BLaER1 treated with 17β-estradiol and CSF1 and Interleukin-3, amounts not matched to agents 10 nM and 100 nM (cell line): ENCODE measurements at regions not wholly inside any gene's neighbourhood (a gene's known extent, or its start where the extent isn't known, plus 50 kb on each side); places are given as distances from the start of the nearest gene placed in this dataset.
A peak's percentile ranks its signal among the peaks of the same experiment; 100 is the strongest.
"Not testable (repeated sequence)": the region's sequence is repeated elsewhere in the genome, so short reads cannot be mapped to it uniquely, and the experiment has no call there.

ENCODE experiments used
- H3K27ac ChIP-seq, 11 experiments: shearing (Covaris generic); formaldehyde crosslinking; 2 replicates each; pipeline ENCODE4 v1.8.1; 2022
- H3K27me3 ChIP-seq, 11 experiments: shearing (Covaris generic); formaldehyde crosslinking; 2 replicates each; pipeline ENCODE4 v1.8.1; 2022
- H3K36me3 ChIP-seq, 11 experiments: shearing (Covaris generic); formaldehyde crosslinking; 2 replicates each; pipeline ENCODE4 v1.8.1; 2022
- H3K4me1 ChIP-seq, 10 experiments: shearing (Covaris generic); formaldehyde crosslinking; 2 replicates each; pipeline ENCODE4 v1.8.1; 2022
- H3K4me2 ChIP-seq, 11 experiments: shearing (Covaris generic); formaldehyde crosslinking; 2 replicates each; pipeline ENCODE4 v1.8.1; 2022
- H3K4me3 ChIP-seq, 10 experiments: shearing (Covaris generic); formaldehyde crosslinking; 2 replicates each; pipeline ENCODE4 v1.8.1; 2022
- H3K9ac ChIP-seq, 11 experiments: shearing (Covaris generic); formaldehyde crosslinking; 2 replicates each; pipeline ENCODE4 v1.8.1; 2022
- H3K9me3 ChIP-seq, 11 experiments: shearing (Covaris generic); formaldehyde crosslinking; replicated peaks in 1 of 11; 2 replicates each; pipeline ENCODE4 v1.8.1; 2022
- H4K20me1 ChIP-seq, 11 experiments: shearing (Covaris generic); formaldehyde crosslinking; 2 replicates each; pipeline ENCODE4 v1.8.1; 2022
- Cebpa-rat ChIP-seq, 11 experiments: shearing (Covaris generic); IDR thresholded peaks; 2 replicates each; pipeline ENCODE4 v1.8.1; 2022

DNA sequence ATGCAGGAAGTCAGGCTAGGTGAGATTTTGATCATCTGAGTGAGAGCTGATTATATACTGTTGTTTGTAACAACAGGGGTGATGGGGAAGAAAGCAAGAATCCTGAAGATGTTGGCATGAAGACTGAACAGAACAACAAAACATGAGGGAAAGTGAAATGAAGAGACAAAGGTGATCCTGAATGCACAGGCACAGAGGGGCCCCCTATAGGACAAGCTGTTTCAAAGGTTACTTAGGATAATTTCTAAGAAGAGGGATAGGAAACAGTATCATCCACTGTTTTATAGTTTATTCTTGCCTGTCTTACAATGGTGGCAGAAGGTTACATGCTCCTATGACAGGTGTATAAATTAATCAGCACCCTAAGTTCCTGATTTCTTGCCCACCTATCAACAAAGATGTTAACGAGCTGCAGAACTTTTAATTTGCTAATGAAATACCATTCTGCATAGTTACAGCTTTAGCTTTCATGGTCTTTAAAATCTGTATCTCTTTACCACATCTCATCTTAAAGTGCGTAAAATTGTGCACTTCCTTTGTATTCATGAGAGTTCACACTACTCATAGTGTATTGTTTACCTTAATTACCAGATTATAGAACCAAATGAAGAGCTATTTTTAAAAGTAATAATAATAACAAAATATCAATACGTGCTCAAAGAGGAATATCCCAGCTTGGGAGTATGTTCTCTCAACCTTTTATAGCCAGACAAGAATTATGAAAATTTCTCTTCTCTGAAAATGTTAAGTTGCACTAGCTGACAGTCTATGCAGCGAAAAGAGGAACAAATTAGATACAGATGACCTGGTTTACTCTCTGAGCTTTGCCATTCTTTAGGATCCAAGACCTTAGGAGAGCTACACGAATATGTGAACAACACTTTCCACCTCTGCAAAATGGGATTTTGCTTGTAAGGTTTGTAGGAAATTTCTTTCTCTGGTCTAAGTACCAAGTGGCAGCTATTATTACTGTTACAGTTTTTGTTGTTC is 192.5 kb downstream of the EDN1 start:
- Histone ChIP-seq H3K27me3 (no peaks in the 10 kb centered on the region), H3K9ac (no peak overlapping the region), H3K36me3 (no peaks in the 10 kb centered on the region), H3K4me1 (peaks cover 0 to 17% (median 0%) of the 10 kb centered on the region in 10 experiments; a peak in 6 of 20 replicates), H3K4me3 (no peak overlapping the region), H4K20me1 (no peaks in the 10 kb centered on the region), H3K4me2 (peak overlapping the region in 2 of 11 experiments; percentile 15 to 49; a peak in 2 of 22 replicates), H3K27ac (no peak overlapping the region), H3K9me3 (peaks cover 0 to 6% (median 0%) of the 10 kb centered on the region in 11 experiments; a peak in 2 of 22 replicates)
- TF ChIP-seq Cebpa-rat (IDR thresholded peaks at IDR 0.05) = no peak

DNA sequence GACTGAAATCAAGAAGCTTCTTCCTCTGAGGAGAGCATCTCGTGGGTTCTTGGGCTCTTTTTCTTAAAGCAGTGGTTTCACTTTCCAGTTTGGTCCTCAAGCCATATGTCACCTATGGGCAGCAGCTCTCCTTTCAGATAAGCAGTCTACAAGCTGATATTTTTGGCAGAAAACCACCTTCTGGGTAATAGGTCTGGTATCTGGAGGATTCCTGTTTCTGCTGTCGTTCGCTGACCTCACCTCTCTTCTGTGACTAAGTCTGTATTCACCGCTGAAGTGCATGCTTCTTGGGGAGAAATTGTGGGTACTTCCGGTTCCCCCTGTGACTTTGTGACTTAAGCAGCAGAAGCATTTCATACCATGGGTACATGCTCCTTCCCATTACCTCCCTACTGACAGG is 193.6 kb downstream of the EDN1 start:
- Histone ChIP-seq H3K36me3 (no peaks in the 10 kb centered on the region), H4K20me1 (no peaks in the 10 kb centered on the region), H3K9ac (no peak overlapping the region), H3K4me1 (peaks cover 0 to 14% (median 0%) of the 10 kb centered on the region in 10 experiments; a peak in 6 of 20 replicates), H3K27me3 (no peaks in the 10 kb centered on the region), H3K4me2 (peak overlapping the region in 4 of 11 experiments; percentile 15 to 52 (median 50); a peak in 7 of 22 replicates), H3K4me3 (no peak overlapping the region), H3K27ac (no peak overlapping the region), H3K9me3 (peaks cover 0 to 12% (median 0%) of the 10 kb centered on the region in 11 experiments; a peak in 2 of 22 replicates)
- TF ChIP-seq Cebpa-rat (IDR thresholded peaks at IDR 0.05) = no peak

DNA sequence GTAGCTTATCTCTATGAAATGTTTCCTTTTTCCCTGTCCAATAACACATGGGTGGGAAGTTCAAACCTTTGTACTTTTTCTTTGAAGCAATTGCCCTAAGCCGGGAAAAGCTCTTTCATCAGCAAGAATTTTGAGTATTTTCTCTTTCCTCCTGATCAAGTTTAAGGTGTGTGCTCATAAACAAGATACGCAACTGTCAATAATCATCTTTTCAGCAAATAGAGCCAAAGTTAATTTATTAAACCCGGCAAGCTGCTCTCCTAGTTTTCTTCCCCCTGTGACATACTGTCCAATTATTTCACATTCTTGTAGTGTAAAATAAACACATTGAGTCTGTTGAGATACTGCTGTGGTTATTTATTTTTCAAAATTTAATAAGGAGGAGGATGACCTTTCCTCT is 194.4 kb downstream of the EDN1 start:
- no peak overlapping the region for H3K27ac ChIP-seq

DNA sequence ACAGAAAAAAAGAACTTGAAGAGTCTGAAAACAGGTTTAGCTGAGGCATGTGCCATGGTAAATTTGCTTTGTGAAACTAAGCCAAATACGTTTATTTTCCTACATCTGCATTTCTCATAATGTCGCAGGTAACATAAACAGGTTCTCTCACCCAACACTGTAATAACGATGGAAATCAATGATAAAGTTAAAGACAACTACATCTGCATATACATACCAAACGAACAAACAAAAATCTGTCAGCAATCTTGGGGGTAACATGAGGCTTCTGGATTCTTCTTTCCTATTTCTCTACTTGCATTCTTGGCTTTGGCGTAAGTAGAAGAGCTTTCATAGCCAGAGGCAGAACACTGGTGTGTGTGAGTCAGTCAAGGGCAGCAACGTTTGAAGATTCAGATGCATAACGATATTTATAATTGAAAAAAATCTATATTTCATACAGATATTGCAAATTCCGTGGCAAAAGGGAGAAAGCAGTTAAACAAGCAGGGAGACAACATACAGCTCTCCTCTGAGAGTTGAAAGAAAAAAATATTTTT is 195.1 kb downstream of the EDN1 start:
- H3K4me1 ChIP-seq = peaks cover 0 to 18% (median 0%) of the 10 kb centered on the region in 10 experiments; a peak in 6 of 20 replicates
- no peak overlapping the region for H3K4me3 ChIP-seq
- no peak overlapping the region for H3K4me2 ChIP-seq
- no peaks in the 10 kb centered on the region for H3K27me3 ChIP-seq
- H4K20me1 ChIP-seq = no peaks in the 10 kb centered on the region
- no peak overlapping the region for H3K27ac ChIP-seq
- H3K36me3 ChIP-seq = no peaks in the 10 kb centered on the region
- H3K9ac ChIP-seq = no peak overlapping the region
- H3K9me3 ChIP-seq = peaks cover 0 to 12% (median 0%) of the 10 kb centered on the region in 11 experiments; a peak in 2 of 22 replicates
- TF ChIP-seq Cebpa-rat (IDR thresholded peaks at IDR 0.05) = no peak

More for the DNA sequence above, 194.4 kb downstream of the EDN1 start:
- H4K20me1 ChIP-seq = no peaks in the 10 kb centered on the region
- TF ChIP-seq Cebpa-rat (IDR thresholded peaks at IDR 0.05) = no peak
- peaks cover 0 to 14% (median 0%) of the 10 kb centered on the region in 10 experiments; a peak in 4 of 20 replicates for H3K4me1 ChIP-seq
- H3K9me3 ChIP-seq = peaks cover 0 to 12% (median 0%) of the 10 kb centered on the region in 11 experiments; a peak in 2 of 22 replicates
- no peak overlapping the region for H3K4me3 ChIP-seq
- H3K4me2 ChIP-seq = no peak overlapping the region
- H3K9ac ChIP-seq = no peak overlapping the region
- H3K36me3 ChIP-seq = no peaks in the 10 kb centered on the region
- no peaks in the 10 kb centered on the region for H3K27me3 ChIP-seq

DNA sequence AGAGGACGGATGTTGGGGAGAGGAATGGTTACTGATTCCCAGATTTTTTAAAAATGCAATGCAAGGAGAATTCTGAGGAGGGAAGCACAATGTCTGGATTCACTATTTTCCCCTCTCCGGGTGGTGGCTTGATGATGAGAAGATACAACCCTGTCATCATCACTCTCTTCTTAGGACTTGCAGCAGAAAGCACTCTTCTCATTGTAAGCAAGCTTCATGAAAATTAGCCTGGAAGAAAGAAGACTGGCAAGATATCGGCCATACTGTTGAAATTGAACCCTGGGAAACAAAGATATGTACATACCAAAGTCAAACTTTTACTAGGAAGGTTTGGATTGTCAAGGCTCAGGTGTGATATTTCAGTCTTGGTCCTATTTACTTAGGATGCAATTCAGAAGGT is 195.7 kb downstream of the EDN1 start:
- Histone ChIP-seq H3K4me3 (no peak overlapping the region), H3K9ac (no peak overlapping the region), H3K4me1 (peaks cover 0 to 23% (median 0%) of the 10 kb centered on the region in 10 experiments; a peak in 6 of 20 replicates), H3K27me3 (no peaks in the 10 kb centered on the region), H4K20me1 (no peaks in the 10 kb centered on the region), H3K9me3 (peaks cover 0 to 12% (median 0%) of the 10 kb centered on the region in 11 experiments; a peak in 2 of 22 replicates), H3K36me3 (no peaks in the 10 kb centered on the region), H3K27ac (no peak overlapping the region), H3K4me2 (no peak overlapping the region)
- TF ChIP-seq Cebpa-rat (IDR thresholded peaks at IDR 0.05) = no peak

DNA sequence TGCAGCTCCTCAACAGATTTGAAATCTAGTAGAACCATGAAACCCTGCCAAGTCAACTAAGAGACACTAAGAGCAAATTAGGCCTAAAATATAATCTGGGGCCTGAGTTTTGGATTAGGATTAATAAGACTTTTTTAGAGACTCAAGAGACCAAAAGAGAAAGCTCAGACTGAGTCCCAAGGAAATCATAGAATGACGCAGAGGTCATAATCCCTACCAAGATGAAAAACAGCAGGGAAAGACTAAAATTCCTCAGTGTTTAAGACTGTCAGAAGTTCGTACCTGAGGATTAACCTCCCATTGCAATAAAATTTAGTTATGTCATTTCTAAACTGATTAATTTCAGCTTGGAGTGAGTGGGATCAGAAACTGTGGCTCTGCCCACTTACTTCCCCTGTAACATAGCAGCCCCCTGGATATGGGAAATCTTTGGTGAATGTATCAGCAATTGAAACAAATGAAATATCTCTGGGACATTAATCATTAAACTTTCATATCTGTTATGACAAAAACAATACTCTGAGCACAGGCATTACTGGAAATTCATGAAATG is 200.3 kb downstream of the EDN1 start:
- H3K4me3 ChIP-seq = no peak overlapping the region
- H3K4me2 ChIP-seq = peak overlapping the region in 4 of 11 experiments; percentile 35 to 70 (median 62); a peak in 8 of 22 replicates
- H3K9me3 ChIP-seq = peaks cover 0 to 12% (median 0%) of the 10 kb centered on the region in 11 experiments; a peak in 4 of 22 replicates
- no peak overlapping the region for H3K9ac ChIP-seq
- peaks cover 0 to 28% (median 2%) of the 10 kb centered on the region in 10 experiments; a peak in 7 of 20 replicates for H3K4me1 ChIP-seq
- no peaks in the 10 kb centered on the region for H3K36me3 ChIP-seq
- no peak for TF ChIP-seq Cebpa-rat (IDR thresholded peaks at IDR 0.05)
- H4K20me1 ChIP-seq = no peaks in the 10 kb centered on the region
- no peaks in the 10 kb centered on the region for H3K27me3 ChIP-seq
- peak overlapping the region in 3 of 11 experiments; percentile 29 to 39 (median 33); a peak in 4 of 22 replicates for H3K27ac ChIP-seq

DNA sequence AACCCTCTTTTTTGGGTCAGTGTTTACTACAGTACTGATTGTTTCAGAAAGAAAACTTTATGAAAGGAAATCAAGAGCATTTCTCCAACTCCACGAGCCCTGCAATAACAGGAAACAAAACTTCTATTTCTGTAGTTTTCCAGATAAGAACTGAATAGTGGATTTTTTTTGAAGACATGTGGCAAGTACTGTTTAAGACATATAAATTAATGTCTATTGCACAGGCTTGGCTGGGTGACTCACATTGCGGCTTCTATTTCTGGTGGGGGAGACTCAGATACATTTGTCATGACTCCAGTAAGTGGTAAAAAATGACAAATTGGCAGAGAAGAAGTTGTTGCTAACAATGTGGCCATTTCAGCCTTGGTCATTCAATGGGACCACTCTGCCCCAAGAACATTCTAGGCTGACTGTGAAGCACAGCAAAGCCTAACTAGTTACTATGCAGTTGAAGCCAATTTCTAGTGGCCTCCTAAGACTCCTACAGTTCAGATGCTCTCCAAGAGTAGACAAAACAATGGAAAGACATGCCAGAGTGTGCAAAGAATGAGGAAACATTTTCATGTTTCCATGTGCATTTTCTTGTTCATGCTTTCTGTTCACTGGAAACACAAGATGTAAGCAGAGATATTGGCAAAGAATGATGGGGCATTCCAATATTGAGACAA is 200.9 kb downstream of the EDN1 start:
- Histone ChIP-seq H3K4me2 (peak overlapping the region in 5 of 11 experiments; percentile 8 to 70 (median 59); a peak in 9 of 22 replicates), H3K27me3 (no peaks in the 10 kb centered on the region), H3K27ac (peak overlapping the region in 3 of 11 experiments; percentile 29 to 39 (median 33); a peak in 4 of 22 replicates), H3K9me3 (peaks cover 0 to 12% (median 0%) of the 10 kb centered on the region in 11 experiments; a peak in 4 of 22 replicates), H3K4me1 (peaks cover 0 to 28% (median 2%) of the 10 kb centered on the region in 10 experiments; a peak in 7 of 20 replicates), H3K9ac (no peak overlapping the region), H3K36me3 (no peaks in the 10 kb centered on the region), H4K20me1 (no peaks in the 10 kb centered on the region), H3K4me3 (no peak overlapping the region)
- TF ChIP-seq Cebpa-rat (IDR thresholded peaks at IDR 0.05) = no peak

DNA sequence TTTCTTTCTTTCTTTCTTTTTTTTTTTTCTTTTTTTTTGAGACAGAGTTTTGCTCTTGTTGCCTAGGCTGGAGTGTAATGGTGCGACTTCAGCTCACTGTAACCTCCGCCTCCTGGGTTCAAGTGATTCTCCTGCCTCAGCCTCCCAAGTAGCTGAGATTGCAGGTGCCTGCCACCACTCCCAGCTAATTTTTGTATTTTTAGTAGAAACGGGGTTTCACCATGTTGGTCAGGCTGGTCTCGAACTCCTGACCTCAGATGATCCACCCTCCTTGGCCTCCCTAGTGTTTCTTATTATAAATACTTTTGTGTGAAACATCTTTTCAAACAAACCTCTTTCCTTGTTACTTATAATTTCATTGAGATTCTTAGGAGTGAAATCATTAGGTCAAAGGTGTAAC is 202.8 kb downstream of the EDN1 start:
- peaks cover 0 to 28% (median 2%) of the 10 kb centered on the region in 10 experiments; a peak in 7 of 20 replicates for H3K4me1 ChIP-seq
- peaks cover 0 to 12% (median 0%) of the 10 kb centered on the region in 11 experiments; a peak in 3 of 22 replicates for H3K9me3 ChIP-seq
- not testable (repeated sequence) for H3K27ac ChIP-seq, H3K4me2 ChIP-seq, H4K20me1 ChIP-seq, H3K4me3 ChIP-seq, H3K27me3 ChIP-seq, H3K9ac ChIP-seq, H3K36me3 ChIP-seq
